ENCODE measurements at regions not wholly inside any gene's neighbourhood (a gene's known extent, or its start where the extent isn't known, plus 50 kb on each side); places are given as distances from the start of the nearest gene placed in this dataset.

DNA sequence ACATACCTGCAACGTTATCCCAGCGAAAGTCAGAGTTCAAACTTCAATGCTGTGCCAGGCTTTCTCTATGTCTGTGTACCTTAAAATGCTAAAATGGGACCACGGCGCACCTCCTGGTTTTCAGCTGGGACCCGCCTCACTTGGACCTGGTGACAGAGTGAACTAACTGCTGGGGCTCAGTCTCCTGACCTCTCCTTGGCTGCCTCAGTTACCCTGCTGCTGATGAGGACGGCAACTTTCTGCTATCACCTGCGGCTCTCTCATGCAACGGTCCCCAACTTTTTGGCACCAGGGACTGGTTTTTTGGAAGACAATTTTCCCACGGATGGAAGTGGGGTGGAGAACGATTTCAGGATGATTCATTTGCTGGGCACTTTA, 402.8 kb downstream of the BRD1 start:
- H3K4me3 ChIP-seq (ENCODE audit: low read depth, low read length): no peak overlapping the region
- TF ChIP-seq, protein P1, sequence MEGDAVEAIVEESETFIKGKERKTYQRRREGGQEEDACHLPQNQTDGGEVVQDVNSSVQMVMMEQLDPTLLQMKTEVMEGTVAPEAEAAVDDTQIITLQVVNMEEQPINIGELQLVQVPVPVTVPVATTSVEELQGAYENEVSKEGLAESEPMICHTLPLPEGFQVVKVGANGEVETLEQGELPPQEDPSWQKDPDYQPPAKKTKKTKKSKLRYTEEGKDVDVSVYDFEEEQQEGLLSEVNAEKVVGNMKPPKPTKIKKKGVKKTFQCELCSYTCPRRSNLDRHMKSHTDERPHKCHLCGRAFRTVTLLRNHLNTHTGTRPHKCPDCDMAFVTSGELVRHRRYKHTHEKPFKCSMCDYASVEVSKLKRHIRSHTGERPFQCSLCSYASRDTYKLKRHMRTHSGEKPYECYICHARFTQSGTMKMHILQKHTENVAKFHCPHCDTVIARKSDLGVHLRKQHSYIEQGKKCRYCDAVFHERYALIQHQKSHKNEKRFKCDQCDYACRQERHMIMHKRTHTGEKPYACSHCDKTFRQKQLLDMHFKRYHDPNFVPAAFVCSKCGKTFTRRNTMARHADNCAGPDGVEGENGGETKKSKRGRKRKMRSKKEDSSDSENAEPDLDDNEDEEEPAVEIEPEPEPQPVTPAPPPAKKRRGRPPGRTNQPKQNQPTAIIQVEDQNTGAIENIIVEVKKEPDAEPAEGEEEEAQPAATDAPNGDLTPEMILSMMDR (IDR thresholded peaks at IDR 0.05; ENCODE audit: control insufficient read depth, extremely low read depth, insufficient read depth): no peak
- DNase-seq (ENCODE audit: low read depth): no peak

GRCh38 chr22:49423125-49423650, 404.5 kb downstream of the BRD1 start:
- TF ChIP-seq, protein P1 (IDR thresholded peaks at IDR 0.05; ENCODE audit: control insufficient read depth, extremely low read depth, insufficient read depth): no peak
- no peak overlapping the region for H3K4me3 ChIP-seq (ENCODE audit: low read depth, low read length)
- DNase-seq (ENCODE audit: low read depth): no peak

- DNase-seq (ENCODE audit: low read depth): no peak
- H3K4me3 ChIP-seq (ENCODE audit: low read depth, low read length): no peak overlapping the region
- TF ChIP-seq, protein P1 (IDR thresholded peaks at IDR 0.05; ENCODE audit: control insufficient read depth, extremely low read depth, insufficient read depth): no peak
These were observed 405.0 kb downstream of the BRD1 start for GRCh38 chr22:49422701-49423100.

DNA sequence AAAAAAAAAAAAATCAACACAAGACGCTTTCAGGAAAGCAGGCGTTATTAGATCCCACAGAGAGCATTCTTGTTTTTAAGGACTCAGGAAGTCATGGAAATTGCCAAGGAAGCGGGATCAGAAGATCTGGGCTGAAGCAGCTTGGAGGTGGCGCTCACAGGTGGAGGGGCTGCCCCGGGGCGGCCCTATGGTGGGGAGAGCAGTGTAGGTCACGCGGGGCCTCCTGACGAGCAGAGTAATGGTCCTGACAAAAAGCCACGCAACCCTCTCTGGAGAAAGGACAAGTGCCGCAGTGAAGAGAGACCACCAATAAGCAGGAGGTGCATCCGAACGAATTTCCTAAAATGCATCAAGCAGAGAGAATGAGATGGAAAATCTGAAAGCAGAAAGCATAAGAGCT, 407.0 kb downstream of the BRD1 start:
- no peak for DNase-seq (ENCODE audit: low read depth)
- TF ChIP-seq, protein P1 (IDR thresholded peaks at IDR 0.05; ENCODE audit: control insufficient read depth, extremely low read depth, insufficient read depth): no peak
- no peak overlapping the region for H3K4me3 ChIP-seq (ENCODE audit: low read depth, low read length)

- DNase-seq (ENCODE audit: low read depth): no peak
- TF ChIP-seq, protein P1 (IDR thresholded peaks at IDR 0.05; ENCODE audit: control insufficient read depth, extremely low read depth, insufficient read depth): no peak
- no peak overlapping the region for H3K4me3 ChIP-seq (ENCODE audit: low read depth, low read length)
These were observed 408.0 kb downstream of the BRD1 start for GRCh38 chr22:49419661-49420060.

GRCh38 chr22:49418943-49419342, 408.7 kb downstream of the BRD1 start:
- H3K4me3 ChIP-seq (ENCODE audit: low read depth, low read length): no peak overlapping the region
- TF ChIP-seq, protein P1 (IDR thresholded peaks at IDR 0.05; ENCODE audit: control insufficient read depth, extremely low read depth, insufficient read depth): no peak
- no peak for DNase-seq (ENCODE audit: low read depth)

- DNase-seq (ENCODE audit: low read depth): no peak
- H3K4me3 ChIP-seq (ENCODE audit: low read depth, low read length): no peak overlapping the region
- TF ChIP-seq, protein P1 (IDR thresholded peaks at IDR 0.05; ENCODE audit: control insufficient read depth, extremely low read depth, insufficient read depth): no peak
These were observed 409.3 kb downstream of the BRD1 start for GRCh38 chr22:49418341-49418894.
